CD4-positive, alpha-beta T cell (primary cell): ENCODE measurements at regions not wholly inside any gene's neighbourhood (a gene's known extent, or its start where the extent isn't known, plus 50 kb on each side); places are given as distances from the start of the nearest gene placed in this dataset.

Source experiments
- ATAC-seq: fragments of 200-7000 bp; cut with Tn5 transposase; one replicate; pipeline ENCODE4 v1.10.0; 2022; ENCODE audit warnings: mild to moderate bottlenecking; ENCODE audit not compliant: poor library complexity
- CTCF ChIA-PET: fragments of 350-600 bp; sonication (Branson Sonifier 250); formaldehyde crosslinking; loops from one replicate; lab custom pipeline; 2021; ENCODE audit warnings: antibody characterized with exemption, inconsistent platforms; lab: Charles Lee
- POLR2A ChIA-PET: fragments of 350-600 bp; sonication (Branson Sonifier 250); formaldehyde crosslinking; loops from one replicate; lab custom pipeline; 2021; ENCODE audit warnings: antibody characterized with exemption, inconsistent platforms; lab: Charles Lee
- DNase-seq, 14 experiments: peaks; one replicate each; pipeline ENCODE4 v3.0.0-alpha.2; 2013 to 2020; ENCODE audit warnings: mixed read lengths in 2 of 14
- H3K27ac ChIP-seq, 2 donors: one replicate each; pipeline versions ENCODE4 v1.5.1 to v1.7.0; 2013; ENCODE audit warnings: low read length in 2 of 2, low read depth in 1 of 2, mild to moderate bottlenecking in 1 of 2
- H3K27me3 ChIP-seq, 2 experiments: 1 replicate in 1 of 2; 2 replicates in 1 of 2; pipeline versions ENCODE4 v1.6.1 to v1.7.0; 2013; ENCODE audit warnings: low read length in 2 of 2, control low read depth in 1 of 2, mild to moderate bottlenecking in 1 of 2, moderate library complexity in 1 of 2; ENCODE audit not compliant: insufficient read depth in 2 of 2, control insufficient read depth in 1 of 2
- H3K36me3 ChIP-seq: one replicate; pipeline ENCODE4 v1.6.1; 2013; ENCODE audit warnings: low read length, control low read depth; ENCODE audit not compliant: insufficient read depth
- H3K4me1 ChIP-seq: one replicate; pipeline ENCODE4 v1.6.1; 2013; ENCODE audit warnings: low read length, control low read depth; ENCODE audit not compliant: insufficient read depth
- H3K4me3 ChIP-seq: one replicate; pipeline ENCODE4 v1.5.1; 2013; ENCODE audit warnings: mild to moderate bottlenecking, low read length, moderate library complexity
- H3K9me3 ChIP-seq, 2 experiments: 1 replicate in 1 of 2; 2 replicates in 1 of 2; pipeline versions ENCODE4 v1.6.1 to v1.7.0; 2013; ENCODE audit warnings: low read length in 2 of 2, mild to moderate bottlenecking in 2 of 2, control low read depth in 1 of 2, moderate library complexity in 1 of 2; ENCODE audit not compliant: control insufficient read depth in 1 of 2, insufficient read depth in 1 of 2
- H3K27ac Mint-ChIP-seq: one replicate; pipeline ENCODE4 v1.8.0; 2020; ENCODE audit warnings: mixed read lengths
- H3K27me3 Mint-ChIP-seq: one replicate; pipeline ENCODE4 v1.8.0; 2021; ENCODE audit warnings: mixed read lengths
- H3K36me3 Mint-ChIP-seq: one replicate; pipeline ENCODE4 v1.8.0; 2021; ENCODE audit warnings: low read depth, mixed read lengths
- H3K4me1 Mint-ChIP-seq: one replicate; pipeline ENCODE4 v1.8.0; 2021; ENCODE audit warnings: low read depth, mixed read lengths
- H3K4me3 Mint-ChIP-seq: one replicate; pipeline ENCODE4 v1.8.0; 2020; ENCODE audit warnings: mild to moderate bottlenecking, mixed read lengths
- H3K9me3 Mint-ChIP-seq: one replicate; pipeline ENCODE4 v1.8.0; 2020; ENCODE audit warnings: mixed read lengths
- intact Hi-C, 2 experiments: fragments of 100-400 bp; cut with DNase I in 1 of 2; cut with micrococcal nuclease in 1 of 2; formaldehyde crosslinking; loops; one replicate each; pipeline versions ENCODE4 v1.15.1 to v1.9.0; 2023 to 2025; cut with DNase I, micrococcal nuclease
- TF ChIP-seq, protein P1 (sequence below): fragments of 200-600 bp; IDR thresholded peaks from one replicate; pipeline ENCODE4 v1.8.0; 2022; ENCODE audit warnings: antibody characterized with exemption, mild to moderate bottlenecking

GRCh38 chr2:38507712-38508111, 95.0 kb downstream of the HNRNPLL start:
- Histone ChIP-seq H3K4me3 (no peak overlapping the region), H3K36me3 (no peaks in the 10 kb centered on the region), H3K4me1 (peaks cover 7% of the 10 kb centered on the region), H3K27me3 (no peaks in the 10 kb centered on the region), H3K9me3 (no peaks in the 10 kb centered on the region), H3K27ac (no peak overlapping the region)
- TF ChIP-seq, protein P1, sequence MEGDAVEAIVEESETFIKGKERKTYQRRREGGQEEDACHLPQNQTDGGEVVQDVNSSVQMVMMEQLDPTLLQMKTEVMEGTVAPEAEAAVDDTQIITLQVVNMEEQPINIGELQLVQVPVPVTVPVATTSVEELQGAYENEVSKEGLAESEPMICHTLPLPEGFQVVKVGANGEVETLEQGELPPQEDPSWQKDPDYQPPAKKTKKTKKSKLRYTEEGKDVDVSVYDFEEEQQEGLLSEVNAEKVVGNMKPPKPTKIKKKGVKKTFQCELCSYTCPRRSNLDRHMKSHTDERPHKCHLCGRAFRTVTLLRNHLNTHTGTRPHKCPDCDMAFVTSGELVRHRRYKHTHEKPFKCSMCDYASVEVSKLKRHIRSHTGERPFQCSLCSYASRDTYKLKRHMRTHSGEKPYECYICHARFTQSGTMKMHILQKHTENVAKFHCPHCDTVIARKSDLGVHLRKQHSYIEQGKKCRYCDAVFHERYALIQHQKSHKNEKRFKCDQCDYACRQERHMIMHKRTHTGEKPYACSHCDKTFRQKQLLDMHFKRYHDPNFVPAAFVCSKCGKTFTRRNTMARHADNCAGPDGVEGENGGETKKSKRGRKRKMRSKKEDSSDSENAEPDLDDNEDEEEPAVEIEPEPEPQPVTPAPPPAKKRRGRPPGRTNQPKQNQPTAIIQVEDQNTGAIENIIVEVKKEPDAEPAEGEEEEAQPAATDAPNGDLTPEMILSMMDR, result no peak
- no peak overlapping the region for H3K4me3 Mint-ChIP-seq
- peaks cover 6% of the 10 kb centered on the region for H3K27me3 Mint-ChIP-seq
- H3K36me3 Mint-ChIP-seq, result no peaks in the 10 kb centered on the region
- CTCF ChIA-PET, result interaction anchor here (0.6 to 3.4 kb wide), 24 partner anchors 22 to 1133 kb away, joined by 3 to 91 read pairs (median 3); no protein-coding TSS in a partner anchor
- intact Hi-C loops, result loop anchor here (1.0 to 10.0 kb wide), 3 partner anchors 192 to 613 kb away; no protein-coding TSS in a partner anchor
- no peaks in the 10 kb centered on the region for H3K9me3 Mint-ChIP-seq
- ATAC-seq, result no peak
- no peak overlapping the region for H3K27ac Mint-ChIP-seq
- no peak for DNase-seq
- POLR2A ChIA-PET, result interaction anchor here (0.7 to 1.6 kb wide), 4 partner anchors 132 to 610 kb away, joined by 3 to 10 read pairs (median 3); no protein-coding TSS in a partner anchor
- peaks cover 6% of the 10 kb centered on the region for H3K4me1 Mint-ChIP-seq

DNA sequence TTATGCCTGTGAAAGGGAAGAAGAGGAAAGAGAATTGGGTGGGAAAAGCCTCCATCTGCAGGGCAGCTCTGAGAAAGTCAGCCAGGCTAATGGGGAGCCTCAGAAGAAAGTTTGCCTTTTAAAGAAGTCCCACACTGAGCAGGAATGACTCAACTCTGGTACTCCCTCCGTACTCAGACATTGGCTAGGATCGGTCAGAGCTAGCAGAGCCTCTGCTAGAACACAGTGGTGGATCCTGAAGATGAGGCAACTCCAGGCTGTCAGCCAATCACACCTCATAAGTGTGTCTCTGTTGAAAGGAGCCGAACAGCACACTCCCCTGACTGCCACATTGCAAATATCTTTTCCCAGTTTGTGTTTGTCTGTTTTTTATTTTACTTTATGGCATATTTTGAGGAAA, 96.9 kb downstream of the HNRNPLL start:
- no peaks in the 10 kb centered on the region for H3K9me3 Mint-ChIP-seq
- H3K4me3 Mint-ChIP-seq, result no peak overlapping the region
- peaks cover 6% of the 10 kb centered on the region for H3K4me1 Mint-ChIP-seq
- intact Hi-C loops, result loop anchor here in 1 of 2 experiments (10.0 kb wide), 1 partner anchor 611 kb away; no protein-coding TSS in a partner anchor
- no peak overlapping the region for H3K27ac Mint-ChIP-seq
- peaks cover 0 to 2% of the 10 kb centered on the region in 2 experiments for H3K27me3 ChIP-seq
- H3K27ac ChIP-seq, result no peak overlapping the region
- peaks cover 3 to 5% of the 10 kb centered on the region in 2 experiments for H3K9me3 ChIP-seq
- no peak for ATAC-seq
- H3K27me3 Mint-ChIP-seq, result peaks cover 13% of the 10 kb centered on the region
- TF ChIP-seq, protein P1, result no peak
- ChIA-PET POLR2A (no interaction called here), CTCF (interaction anchor here (1.2 kb wide), 1 partner anchor 191 kb away, joined by 3 read pairs; no protein-coding TSS in a partner anchor)
- no peak overlapping the region for H3K4me3 ChIP-seq
- H3K36me3 Mint-ChIP-seq, result no peaks in the 10 kb centered on the region
- H3K4me1 ChIP-seq, result peaks cover 7% of the 10 kb centered on the region
- no peaks in the 10 kb centered on the region for H3K36me3 ChIP-seq
- no peak for DNase-seq

GRCh38 chr2:38504169-38504568, 98.6 kb downstream of the HNRNPLL start:
- Mint-ChIP-seq H3K27me3 (peaks cover 19% of the 10 kb centered on the region), H3K9me3 (no peaks in the 10 kb centered on the region), H3K36me3 (no peaks in the 10 kb centered on the region), H3K4me3 (no peak overlapping the region), H3K27ac (no peak overlapping the region), H3K4me1 (peaks cover 6% of the 10 kb centered on the region)
- intact Hi-C loops, result loop anchor here in 1 of 2 experiments (10.0 kb wide), 1 partner anchor 609 kb away; no protein-coding TSS in a partner anchor
- Histone ChIP-seq H3K9me3 (peaks cover 3 to 5% of the 10 kb centered on the region in 2 experiments), H3K27ac (no peak overlapping the region), H3K36me3 (no peaks in the 10 kb centered on the region), H3K4me3 (no peak overlapping the region), H3K4me1 (peaks cover 7% of the 10 kb centered on the region), H3K27me3 (peaks cover 0 to 2% of the 10 kb centered on the region in 2 experiments)
- ChIA-PET CTCF (no interaction called here), POLR2A (no interaction called here)
- DNase-seq, result no peak
- TF ChIP-seq, protein P1, result no peak
- no peak for ATAC-seq
